Fibroblast of skin of scalp (primary cell): ENCODE measurements at regions not wholly inside any gene's neighbourhood (a gene's known extent, or its start where the extent isn't known, plus 50 kb on each side); places are given as distances from the start of the nearest gene placed in this dataset.

Experiments
- DNase-seq: peaks from one replicate; pipeline ENCODE4 v3.0.0-alpha.2; 2013

DNA sequence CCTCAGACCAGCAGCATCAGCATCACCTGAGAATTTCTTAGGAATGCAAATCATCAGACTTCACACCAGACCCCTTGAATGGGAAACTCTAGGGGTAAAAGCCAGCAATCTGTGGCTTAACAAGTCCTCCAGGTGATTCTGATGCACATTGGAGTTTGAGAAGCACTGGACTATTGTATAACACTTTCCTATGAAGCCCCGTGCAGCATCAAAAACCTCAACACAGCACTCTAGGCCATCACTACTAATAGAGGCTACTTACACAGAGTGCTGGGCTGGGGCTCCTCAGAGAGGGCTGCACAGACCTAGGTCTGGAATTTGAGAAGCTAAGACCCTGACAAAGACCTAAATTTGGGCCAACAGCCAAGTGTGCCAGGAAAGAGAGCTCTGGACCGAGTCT lies 95.7 kb upstream of the ARAP3 start:
- DNase-seq = no peak

GRCh38 chr5:141777130-141777529 lies 95.1 kb upstream of the ARAP3 start:
- DNase-seq = no peak

GRCh38 chr5:141773779-141774562 lies 91.9 kb upstream of the ARAP3 start:
- no peak for DNase-seq

- DNase-seq = no peak
Measured at GRCh38 chr5:141772281-141772680, 90.3 kb upstream of the ARAP3 start.

DNA sequence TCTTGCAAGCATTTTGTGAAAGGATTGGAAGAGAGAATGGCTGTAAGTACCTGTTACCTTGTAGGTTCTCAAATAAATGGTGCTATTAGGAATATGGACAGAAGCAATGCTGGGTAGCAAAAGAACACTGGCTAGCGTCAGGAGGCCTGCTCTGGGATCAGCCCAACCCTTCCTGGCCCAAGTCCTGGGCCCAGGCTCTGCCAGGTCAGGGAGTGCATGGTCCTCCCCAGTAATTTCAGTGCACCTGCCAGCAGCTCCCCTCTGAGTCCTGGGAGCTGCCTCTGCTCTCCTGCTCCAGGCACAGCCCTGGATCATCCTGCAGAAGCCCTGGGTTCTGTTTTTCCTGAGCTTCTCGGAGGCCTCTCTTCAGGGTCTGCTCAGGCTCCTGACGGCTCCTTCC lies 89.5 kb upstream of the ARAP3 start:
- DNase-seq = no peak

DNA sequence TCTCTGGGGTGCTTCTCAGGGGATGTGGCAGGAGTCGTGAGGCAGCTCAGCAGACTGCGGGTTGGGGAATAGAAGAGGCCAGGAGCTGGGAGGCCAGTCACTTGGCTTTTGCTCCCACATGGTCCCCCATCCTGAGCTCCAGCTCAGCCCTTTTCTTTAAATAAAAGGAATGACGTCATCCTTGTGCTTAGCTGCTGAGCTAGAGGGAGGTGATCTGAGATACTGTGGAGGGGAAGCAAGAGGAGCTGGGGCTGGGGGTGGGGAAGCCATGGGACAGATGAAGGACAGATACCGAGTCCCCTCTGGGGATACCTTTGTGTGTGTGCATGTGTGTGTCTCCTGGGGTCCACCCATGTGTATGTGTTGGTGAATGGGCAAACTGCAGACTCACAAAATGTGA lies 89.0 kb upstream of the ARAP3 start:
- no peak for DNase-seq

DNA sequence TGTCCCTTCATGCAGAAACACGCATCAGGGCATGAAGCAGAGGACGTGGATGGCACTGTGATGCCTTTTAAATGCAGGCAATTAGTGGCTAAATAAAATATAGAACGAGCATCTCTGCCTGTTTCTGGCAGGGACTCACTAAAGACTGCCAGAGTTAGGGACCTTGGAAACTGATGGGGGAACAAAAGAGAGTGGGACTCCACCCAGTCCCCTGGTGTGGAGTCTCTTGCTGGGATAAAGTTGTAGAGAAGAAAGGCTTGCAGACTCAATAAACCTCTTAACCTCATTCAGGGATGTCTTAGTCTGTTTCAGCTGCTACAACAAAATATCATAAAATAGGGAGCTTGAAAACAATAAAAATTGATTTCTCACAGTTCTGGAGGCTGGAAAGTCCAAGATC lies 87.6 kb upstream of the ARAP3 start:
- no peak for DNase-seq

DNA sequence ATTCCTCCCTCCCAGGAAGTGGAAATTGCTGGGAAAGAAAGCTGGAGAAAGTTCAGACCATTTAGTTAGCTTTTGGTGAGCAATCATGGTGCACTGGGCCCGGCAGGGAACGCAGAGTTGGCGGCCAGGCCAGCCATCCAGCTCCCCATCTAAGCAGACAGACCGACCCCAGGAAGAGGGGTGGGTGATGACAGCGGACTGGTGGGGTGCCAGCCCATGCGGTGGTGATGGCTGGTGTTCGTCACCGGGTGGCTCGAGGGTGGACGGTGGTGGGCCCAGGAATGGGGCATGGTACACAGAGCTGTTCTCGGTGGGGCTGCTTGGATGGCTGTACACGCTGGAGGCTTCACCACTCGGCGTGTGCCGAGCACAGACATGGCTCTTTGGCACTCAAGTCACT lies 85.6 kb upstream of the ARAP3 start:
- DNase-seq = no peak

GRCh38 chr5:141765896-141766551 lies 84.0 kb upstream of the ARAP3 start:
- DNase-seq = no peak

DNA sequence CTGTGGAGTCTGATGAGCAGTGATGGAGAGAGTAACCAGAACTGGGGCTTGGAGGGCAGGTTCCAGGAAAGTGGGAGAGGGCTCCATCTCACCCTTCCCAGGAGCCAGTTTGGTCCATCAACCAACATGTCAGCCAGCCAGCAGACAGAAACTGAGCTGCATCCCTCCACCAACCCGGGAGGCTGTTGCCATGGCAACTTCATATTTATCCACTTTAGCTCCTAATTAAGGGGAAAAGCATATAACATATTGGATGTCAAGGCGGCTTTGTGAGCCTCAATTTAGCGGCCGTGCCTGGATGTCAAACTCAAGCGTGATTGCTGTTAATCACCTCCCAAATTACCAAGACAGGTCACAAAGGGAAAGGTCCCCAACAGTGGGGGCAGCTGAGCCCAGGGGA lies 81.5 kb upstream of the ARAP3 start:
- no peak for DNase-seq

DNA sequence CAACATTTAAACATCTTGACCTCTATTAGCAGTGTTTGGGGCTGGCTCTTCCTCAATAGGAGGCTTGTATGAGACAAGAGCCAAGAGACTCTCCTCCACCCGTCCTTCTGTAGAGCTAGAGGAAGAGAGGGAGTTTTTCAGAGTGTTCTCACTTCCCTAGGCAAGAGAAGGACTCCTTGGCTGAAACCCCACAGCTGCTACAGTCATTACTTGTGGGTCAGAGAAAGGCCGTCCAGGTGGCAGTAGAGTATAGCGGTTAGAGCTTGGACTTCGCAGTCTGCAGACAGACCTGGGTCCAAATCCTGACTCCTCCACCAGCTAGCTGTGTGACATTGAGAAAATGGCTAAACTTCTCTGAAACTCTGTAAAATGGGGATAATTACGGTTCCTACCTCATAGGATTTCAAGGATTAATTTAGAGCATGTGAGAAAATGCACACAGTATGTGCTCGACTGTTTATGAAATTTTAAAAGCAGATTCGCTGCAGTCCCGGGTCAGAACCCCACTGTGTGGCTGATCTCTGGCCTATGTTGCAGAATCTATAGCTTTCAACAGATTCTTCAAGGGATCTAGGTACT lies 80.8 kb upstream of the ARAP3 start:
- DNase-seq = no peak

- DNase-seq = no peak
Measured at GRCh38 chr5:141762316-141762715, 80.3 kb upstream of the ARAP3 start.

GRCh38 chr5:141760753-141761152 lies 78.7 kb upstream of the ARAP3 start:
- no peak for DNase-seq

DNA sequence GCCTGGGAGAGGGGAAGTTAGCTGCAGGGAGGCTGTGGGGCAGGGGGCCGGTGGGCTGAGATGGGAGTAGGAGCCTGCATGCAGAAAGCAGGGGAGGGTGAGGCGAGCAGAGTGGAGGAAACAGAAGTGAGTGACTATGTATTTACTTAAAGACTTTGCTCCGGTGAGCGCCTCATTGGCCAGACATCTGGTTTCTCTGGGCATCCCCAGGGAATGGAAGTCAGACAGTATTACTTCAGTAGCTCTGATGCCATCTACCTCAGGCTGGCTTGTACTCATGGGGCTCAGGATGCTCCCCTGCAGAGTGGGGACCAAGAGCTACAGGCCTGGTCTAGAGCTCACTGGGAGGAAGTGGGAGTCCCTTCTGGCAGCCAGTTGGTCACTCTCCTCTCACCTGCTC lies 78.2 kb upstream of the ARAP3 start:
- DNase-seq = peak; percentile 25

GRCh38 chr5:141758310-141758998 lies 76.4 kb upstream of the ARAP3 start:
- no peak for DNase-seq

DNA sequence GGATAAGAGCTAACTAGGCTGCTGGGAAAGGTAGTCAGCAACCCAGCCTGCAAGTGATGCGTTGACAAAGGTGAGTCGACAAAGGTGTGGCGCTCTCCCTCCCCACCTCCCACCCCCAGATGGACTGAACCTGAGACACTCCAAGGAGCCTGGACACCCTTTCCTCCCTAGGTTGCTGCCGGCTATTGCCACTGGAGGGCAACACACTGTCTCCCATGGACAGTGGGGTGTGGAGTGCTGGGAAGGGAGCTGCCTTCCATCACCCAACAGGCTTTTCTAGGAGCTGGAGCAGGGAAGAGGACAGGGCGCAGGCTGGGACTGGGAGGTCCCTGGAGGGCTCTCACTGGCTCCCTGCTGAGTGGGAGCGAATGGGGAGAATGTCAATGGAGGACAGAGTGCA lies 75.4 kb upstream of the ARAP3 start:
- peak; percentile 57 for DNase-seq

DNA sequence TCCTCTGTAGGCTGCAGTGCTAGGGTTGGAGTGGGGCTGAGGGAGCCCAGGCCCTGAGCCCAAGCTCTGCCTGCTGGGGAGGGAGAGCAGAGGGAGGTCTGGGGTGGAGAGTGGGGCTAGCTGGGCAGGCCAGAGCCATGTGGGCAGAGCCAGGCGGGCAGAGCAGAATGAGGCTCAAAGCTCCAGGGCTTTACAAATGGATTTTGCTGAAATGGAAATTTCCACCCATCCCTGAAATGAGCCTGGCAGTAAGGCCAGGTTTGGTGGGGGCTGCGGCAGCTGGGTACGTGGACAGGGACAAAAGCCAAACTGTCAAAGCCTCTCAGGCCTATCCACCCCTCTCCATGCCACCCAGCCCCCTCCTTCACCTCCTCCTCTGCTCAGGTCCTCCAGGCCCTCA lies 74.2 kb upstream of the ARAP3 start:
- no peak for DNase-seq

DNA sequence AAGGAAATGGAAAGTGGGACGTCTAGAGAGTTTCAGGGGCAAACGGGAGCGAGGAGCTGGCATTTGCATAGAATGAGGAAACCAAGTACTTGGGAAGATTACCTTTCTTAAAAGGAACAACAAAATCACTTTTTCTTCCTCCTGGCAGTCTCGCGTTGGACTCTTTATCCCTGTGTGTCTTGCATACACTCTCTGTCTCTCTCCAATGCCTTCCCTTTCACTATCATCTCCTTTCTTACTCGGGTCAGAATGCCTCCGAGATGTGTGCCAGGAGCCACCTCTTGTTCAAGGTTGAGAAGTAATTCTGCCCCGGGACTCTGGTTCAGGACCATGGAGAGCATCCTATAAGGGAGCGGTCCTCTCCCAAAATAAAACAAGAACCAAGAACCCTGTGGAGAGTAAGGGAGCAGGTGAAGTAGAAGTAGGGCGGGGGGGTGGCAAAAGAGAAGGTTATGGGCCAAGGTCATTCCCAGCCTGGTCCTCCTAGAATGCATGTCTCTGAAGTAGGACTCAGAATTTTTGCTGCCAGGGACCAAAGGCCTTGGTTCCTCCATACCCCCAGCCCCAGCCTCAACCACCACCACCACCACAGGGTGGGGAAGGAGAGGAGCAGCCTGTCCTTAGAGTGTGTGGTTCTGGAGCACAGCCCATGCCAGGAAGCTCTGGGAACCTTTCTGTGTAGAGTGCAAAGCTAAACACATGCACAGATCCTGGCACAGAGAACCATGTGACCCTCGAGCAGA lies 72.1 kb upstream of the ARAP3 start:
- peak; percentile 54 for DNase-seq

- DNase-seq = no peak
Measured at GRCh38 chr5:141753143-141753970, 71.3 kb upstream of the ARAP3 start.

GRCh38 chr5:141747152-141748141 lies 65.4 kb upstream of the ARAP3 start:
- peak; percentile 36 for DNase-seq

- DNase-seq = no peak
Measured at GRCh38 chr5:141746395-141746794, 64.4 kb upstream of the ARAP3 start.
